Ovary (tissue), 7 donors: ENCODE measurements at regions not wholly inside any gene's neighbourhood (a gene's known extent, or its start where the extent isn't known, plus 50 kb on each side); places are given as distances from the start of the nearest gene placed in this dataset.

Source experiments
- DNase-seq, 5 donors: peaks; one replicate each; pipeline ENCODE4 v3.0.0-alpha.2; 2019 to 2020
- H3K27ac ChIP-seq, 2 donors: fragments of 200-600 bp; one replicate each; pipeline versions ENCODE4 v1.5.1 to v1.8.0; 2019 to 2022
- H3K27me3 ChIP-seq: fragments of 200-600 bp; one replicate; pipeline ENCODE4 v1.8.0; 2022
- H3K36me3 ChIP-seq: fragments of 200-600 bp; sonication (generic); one replicate; pipeline ENCODE4 v1.5.1; 2019
- H3K4me1 ChIP-seq: one replicate; pipeline ENCODE4 v1.8.1; 2013; ENCODE audit warnings: mild to moderate bottlenecking, moderate library complexity; ENCODE audit not compliant: insufficient read depth
- H3K4me3 ChIP-seq: fragments of 200-600 bp; sonication (generic); one replicate; pipeline ENCODE4 v1.5.1; 2017
- H3K9me3 ChIP-seq, 2 donors: fragments of 200-600 bp in 1 of 2; sonication (generic) in 1 of 2; one replicate each; pipeline versions ENCODE4 v1.5.1 to v1.8.1; 2013 to 2019; ENCODE audit warnings: mild to moderate bottlenecking in 1 of 2, moderate library complexity in 1 of 2
- CTCF ChIP-seq, 3 donors: fragments of 450-650 bp in 2 of 3; fragments of 200-600 bp in 1 of 3; IDR thresholded peaks; one replicate each; pipeline versions ENCODE4 v1.5.1 to v1.8.0; 2016 to 2022; ENCODE audit warnings: antibody characterized with exemption in 3 of 3, mild to moderate bottlenecking in 1 of 3
- EP300 ChIP-seq: sonication (generic); formaldehyde crosslinking; IDR thresholded peaks from one replicate; pipeline ENCODE4 v1.6.1; 2017; ENCODE audit warnings: antibody characterized with exemption
- POLR2A ChIP-seq: fragments of 450-650 bp; IDR thresholded peaks from one replicate; pipeline ENCODE4 v1.6.1; 2017; ENCODE audit warnings: antibody characterized with exemption, mild to moderate bottlenecking, moderate library complexity
- WGBS, 3 donors: extraction: QIAGEN DNeasy Blood & Tissue Kit in 1 of 3; methylation state at CpG; one replicate each; pipeline versions ENCODE4 v1.1.5 to v1.1.7; 2013 to 2017; 5-methylcytosine and 5-hydroxymethylcytosine counted together
- intact Hi-C, 4 donors: fragments of 100-400 bp; cut with DNase I; formaldehyde crosslinking; loops; one replicate each; pipeline versions ENCODE4 v1.11.0 to v1.15.1; 2022 to 2023
- donor health status: DM: no; HTN: no; CAD: no; lungs with moderate emphysema.
- donor health status: DM: no; HTN: no; CAD: no.
- donor health status: Bipolar disorder and iron deficiency.
- donor health status: DM: no; HTN: no; CAD: no.
- donor health status: DM: yes; HTN: yes; CAD: no.

GRCh38 chr12:77485961-77486854 is 344.5 kb upstream of the NAV3 start:
- intact Hi-C loops = no loop called here
- TF ChIP-seq CTCF (IDR thresholded peaks at IDR 0.05) = no peak
- no peak for TF ChIP-seq POLR2A
- no peak for TF ChIP-seq EP300

GRCh38 chr12:77481687-77482086 is 349.0 kb upstream of the NAV3 start:
- Histone ChIP-seq H3K4me3 (no peak overlapping the region), H3K27ac (no peak overlapping the region), H3K4me1 (peaks cover 5% of the 10 kb centered on the region), H3K36me3 (no peaks in the 10 kb centered on the region), H3K9me3 (no peaks in the 10 kb centered on the region), H3K27me3 (no peaks in the 10 kb centered on the region)
- DNase-seq = no peak
- TF ChIP-seq POLR2A = no peak
- no peak for TF ChIP-seq EP300
- TF ChIP-seq CTCF (IDR thresholded peaks at IDR 0.05) = no peak
- 91 to 95% (median 92%) methylated on average over 1 of the region's 1 CpG for WGBS, 3 donors
- intact Hi-C loops = no loop called here

More at GRCh38 chr12:77485961-77486854, 344.5 kb upstream of the NAV3 start:
- DNase-seq = no peak
- peaks cover 7% of the 10 kb centered on the region for H3K4me1 ChIP-seq
- H3K9me3 ChIP-seq = no peaks in the 10 kb centered on the region
- WGBS, 3 donors = 70 to 83% (median 76%) methylated on average over 3 of the region's 3 CpGs
- H3K27ac ChIP-seq = no peak overlapping the region
- no peaks in the 10 kb centered on the region for H3K36me3 ChIP-seq
- H3K27me3 ChIP-seq = no peaks in the 10 kb centered on the region
- no peak overlapping the region for H3K4me3 ChIP-seq

- no peak for DNase-seq
- intact Hi-C loops = no loop called here
- 98 to 100% (median 100%) methylated on average over 1 of the region's 1 CpG for WGBS, 3 donors
- Histone ChIP-seq H3K4me3 (no peak overlapping the region), H3K4me1 (no peaks in the 10 kb centered on the region), H3K27ac (no peak overlapping the region), H3K9me3 (no peaks in the 10 kb centered on the region), H3K36me3 (no peaks in the 10 kb centered on the region), H3K27me3 (no peaks in the 10 kb centered on the region)
- no peak for TF ChIP-seq EP300
- no peak for TF ChIP-seq CTCF (IDR thresholded peaks at IDR 0.05)
- TF ChIP-seq POLR2A = no peak
Observed at GRCh38 chr12:77477907-77478533, 352.7 kb upstream of the NAV3 start.

GRCh38 chr12:77471801-77472200 is 358.9 kb upstream of the NAV3 start:
- DNase-seq = no peak
- Histone ChIP-seq H3K27ac (no peak overlapping the region), H3K4me3 (no peak overlapping the region), H3K27me3 (no peaks in the 10 kb centered on the region), H3K9me3 (no peaks in the 10 kb centered on the region), H3K36me3 (no peaks in the 10 kb centered on the region), H3K4me1 (peaks cover 4% of the 10 kb centered on the region)
- WGBS, 3 donors = 0 to 29% (median 6%) methylated on average over 1 of the region's 1 CpG
- TF ChIP-seq EP300 = no peak
- no peak for TF ChIP-seq CTCF (IDR thresholded peaks at IDR 0.05)
- no peak for TF ChIP-seq POLR2A
- intact Hi-C loops = no loop called here
